ENCODE measurements at regions not wholly inside any gene's neighbourhood (a gene's known extent, or its start where the extent isn't known, plus 50 kb on each side); places are given as distances from the start of the nearest gene placed in this dataset.

DNA sequence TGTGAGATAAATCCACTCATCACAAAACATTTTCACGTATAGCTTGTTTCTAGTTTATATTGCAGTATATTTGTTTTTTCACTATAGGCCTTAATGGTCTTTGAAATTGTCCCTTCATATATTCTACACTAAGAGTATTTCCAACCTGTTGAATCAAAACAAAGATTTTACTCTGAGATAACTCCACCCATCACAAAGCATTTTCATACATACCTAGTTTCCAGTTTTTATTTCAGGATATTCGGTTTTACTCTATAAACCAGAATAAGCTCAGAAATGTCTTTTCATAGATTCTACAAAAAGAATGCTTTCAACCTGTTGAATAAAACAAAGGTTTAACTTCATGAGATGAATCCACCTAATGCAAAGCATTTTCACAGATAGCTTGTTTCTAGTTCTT, 1528.7 kb downstream of the UQCRFS1 start:
- TF ChIP-seq CTCF (conservative IDR thresholded peaks at IDR 0.05) (no peak), EZH2 (IDR thresholded peaks at IDR 0.05; ENCODE audit: low read depth) (no peak)
- POLR2A ChIA-PET (ENCODE audit: unreplicated experiment), result no interaction called here
- Histone ChIP-seq H3F3A (ENCODE audit: insufficient read depth, low read depth) (no peaks in the 10 kb centered on the region), H3K4me1 (replicated peaks; ENCODE audit: insufficient read depth) (no peaks in the 10 kb centered on the region), H3K9me2 (ENCODE audit: insufficient read depth) (no peaks in the 10 kb centered on the region), H3K36me3 (ENCODE audit: low read depth) (no peaks in the 10 kb centered on the region), H2AFZ (no peak overlapping the region), H3K9me3 (ENCODE audit: insufficient read depth, low read depth) (no peaks in the 10 kb centered on the region), H3K4me2 (no peak overlapping the region), H3K79me2 (ENCODE audit: low read depth) (no peaks in the 10 kb centered on the region), H3K27ac (no peak overlapping the region), H3K4me3 (no peak overlapping the region), H3K27me3 (ENCODE audit: insufficient read depth, low read depth) (no peaks in the 10 kb centered on the region), H4K20me1 (ENCODE audit: insufficient read depth) (no peaks in the 10 kb centered on the region)
- CTCF ChIA-PET, result no interaction called here
- BruUV-seq (replicated peaks), result no TSS peak
- no peak for DNase-seq
- intact Hi-C loops (cut with micrococcal nuclease; ENCODE audit: unreplicated experiment), result no loop called here

DNA sequence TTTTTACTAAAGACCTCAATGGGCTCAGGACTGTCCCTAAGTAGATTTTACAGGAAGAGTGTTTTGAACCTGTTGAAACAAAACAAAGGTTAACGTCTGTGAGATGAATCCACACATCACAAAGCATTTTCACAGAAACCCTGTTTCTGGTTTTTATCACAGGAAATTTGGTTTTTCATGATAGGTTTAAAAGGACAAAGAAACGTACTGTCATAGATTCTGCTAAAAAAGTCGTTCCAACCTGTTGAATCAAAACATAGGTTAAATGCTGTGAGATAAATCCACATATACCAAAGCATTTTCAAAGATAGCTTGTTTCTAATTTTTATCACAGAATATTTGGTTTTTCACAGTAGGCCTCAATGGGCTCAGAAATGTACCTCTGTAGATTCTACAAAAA, 1531.0 kb downstream of the UQCRFS1 start:
- Histone ChIP-seq H2AFZ (no peak overlapping the region), H3K36me3 (ENCODE audit: low read depth) (no peaks in the 10 kb centered on the region), H4K20me1 (ENCODE audit: insufficient read depth) (no peaks in the 10 kb centered on the region), H3K27ac (no peak overlapping the region), H3K9me3 (ENCODE audit: insufficient read depth, low read depth) (no peaks in the 10 kb centered on the region), H3K4me3 (no peak overlapping the region), H3F3A (ENCODE audit: insufficient read depth, low read depth) (no peaks in the 10 kb centered on the region), H3K4me1 (replicated peaks; ENCODE audit: insufficient read depth) (no peaks in the 10 kb centered on the region), H3K9me2 (ENCODE audit: insufficient read depth) (no peaks in the 10 kb centered on the region), H3K79me2 (ENCODE audit: low read depth) (no peaks in the 10 kb centered on the region), H3K4me2 (no peak overlapping the region), H3K27me3 (ENCODE audit: insufficient read depth, low read depth) (peaks cover 1% of the 10 kb centered on the region; the same call in 1 of the 2 replicates)
- TF ChIP-seq EZH2 (IDR thresholded peaks at IDR 0.05; ENCODE audit: low read depth) (no peak), CTCF (conservative IDR thresholded peaks at IDR 0.05) (no peak)
- ChIA-PET CTCF (interaction anchor here (0.6 kb wide), 1 partner anchor 18 kb away, joined by 3 read pairs; no protein-coding TSS in a partner anchor), POLR2A (ENCODE audit: unreplicated experiment) (no interaction called here)
- BruUV-seq (replicated peaks), result no TSS peak
- intact Hi-C loops (cut with micrococcal nuclease; ENCODE audit: unreplicated experiment), result no loop called here
- no peak for DNase-seq

- no TSS peak for BruUV-seq (replicated peaks)
- Histone ChIP-seq H2AFZ (no peak overlapping the region), H3K4me3 (no peak overlapping the region), H3K79me2 (ENCODE audit: low read depth) (no peaks in the 10 kb centered on the region), H3K9me2 (ENCODE audit: insufficient read depth) (no peaks in the 10 kb centered on the region), H3K27ac (no peak overlapping the region), H3K4me1 (replicated peaks; ENCODE audit: insufficient read depth) (no peaks in the 10 kb centered on the region), H3K36me3 (ENCODE audit: low read depth) (no peaks in the 10 kb centered on the region), H3F3A (ENCODE audit: insufficient read depth, low read depth) (no peaks in the 10 kb centered on the region), H3K27me3 (ENCODE audit: insufficient read depth, low read depth) (peaks cover 22% of the 10 kb centered on the region), H3K9me3 (ENCODE audit: insufficient read depth, low read depth) (no peaks in the 10 kb centered on the region), H3K4me2 (no peak overlapping the region), H4K20me1 (ENCODE audit: insufficient read depth) (no peaks in the 10 kb centered on the region)
- TF ChIP-seq EZH2 (IDR thresholded peaks at IDR 0.05; ENCODE audit: low read depth), result no peak
- TF ChIP-seq CTCF (conservative IDR thresholded peaks at IDR 0.05), result no peak
- POLR2A ChIA-PET (ENCODE audit: unreplicated experiment), result no interaction called here
- intact Hi-C loops (cut with micrococcal nuclease; ENCODE audit: unreplicated experiment), result no loop called here
- no peak for DNase-seq
- CTCF ChIA-PET, result no interaction called here
Measured at GRCh38 chr19:27679905-27680304, 1533.0 kb downstream of the UQCRFS1 start.

Measured in PC-9 (cell line).